ENCODE measurements at regions not wholly inside any gene's neighbourhood (a gene's known extent, or its start where the extent isn't known, plus 50 kb on each side); places are given as distances from the start of the nearest gene placed in this dataset.

GRCh38 chr13:89755729-89756492, 1591.6 kb upstream of the MIR17HG start:
- no peak for DNase-seq

- DNase-seq, result no peak
Observed at GRCh38 chr13:89763005-89763404, 1584.5 kb upstream of the MIR17HG start.

GRCh38 chr13:89783221-89783755, 1564.2 kb upstream of the MIR17HG start:
- DNase-seq, result no peak

- DNase-seq, result no peak
Observed at GRCh38 chr13:89784161-89784809, 1563.2 kb upstream of the MIR17HG start.

GRCh38 chr13:89786531-89786930, 1561.0 kb upstream of the MIR17HG start:
- no peak for DNase-seq

GRCh38 chr13:89790696-89791095, 1556.8 kb upstream of the MIR17HG start:
- no peak for DNase-seq

- no peak for DNase-seq
Observed at GRCh38 chr13:89791971-89792630, 1555.4 kb upstream of the MIR17HG start.

- no peak for DNase-seq
Observed at GRCh38 chr13:89796196-89796595, 1551.3 kb upstream of the MIR17HG start.

- no peak for DNase-seq
Observed at GRCh38 chr13:89803839-89804238, 1543.6 kb upstream of the MIR17HG start.

GRCh38 chr13:89806594-89806993, 1540.9 kb upstream of the MIR17HG start:
- DNase-seq, result no peak

- DNase-seq, result no peak
Observed at GRCh38 chr13:89812856-89813255, 1534.6 kb upstream of the MIR17HG start.

GRCh38 chr13:89816404-89816803, 1531.1 kb upstream of the MIR17HG start:
- DNase-seq, result no peak

- no peak for DNase-seq
Observed at GRCh38 chr13:89822467-89822866, 1525.0 kb upstream of the MIR17HG start.

- DNase-seq, result no peak
Observed at GRCh38 chr13:89827552-89827951, 1519.9 kb upstream of the MIR17HG start.

GRCh38 chr13:89828506-89828905, 1519.0 kb upstream of the MIR17HG start:
- DNase-seq, result no peak

GRCh38 chr13:89831157-89831556, 1516.3 kb upstream of the MIR17HG start:
- DNase-seq, result no peak

GRCh38 chr13:89832827-89833226, 1514.7 kb upstream of the MIR17HG start:
- DNase-seq, result no peak

GRCh38 chr13:89843621-89844020, 1503.9 kb upstream of the MIR17HG start:
- no peak for DNase-seq

- no peak for DNase-seq
Observed at GRCh38 chr13:89845874-89846273, 1501.6 kb upstream of the MIR17HG start.

GRCh38 chr13:89846926-89847585, 1500.4 kb upstream of the MIR17HG start:
- no peak for DNase-seq

- DNase-seq, result no peak
Observed at GRCh38 chr13:89852570-89852969, 1494.9 kb upstream of the MIR17HG start.

GRCh38 chr13:89856512-89856911, 1491.0 kb upstream of the MIR17HG start:
- DNase-seq, result no peak

GRCh38 chr13:89857502-89857901, 1490.0 kb upstream of the MIR17HG start:
- DNase-seq, result no peak

Measured in NCI-H1694 treated with DMSO at 0.1 percent for 48 hours (cell line).